Psoas muscle (tissue), 7 donors: ENCODE measurements at regions not wholly inside any gene's neighbourhood (a gene's known extent, or its start where the extent isn't known, plus 50 kb on each side); places are given as distances from the start of the nearest gene placed in this dataset.

Experiments
- ATAC-seq, 4 donors: fragments of 200-7000 bp; cut with Tn5 transposase; one replicate each; pipeline ENCODE4 v1.9.1; 2020; ENCODE audit warnings: moderate library complexity in 3 of 4, mild to moderate bottlenecking in 2 of 4
- DNase-seq, 2 donors: peaks; one replicate each; pipeline ENCODE4 v3.0.0-alpha.2; 2020
- H3K27ac ChIP-seq: fragments of 200-600 bp; one replicate; pipeline ENCODE4 v1.8.0; 2022
- H3K27me3 ChIP-seq, 3 donors: fragments of 200-600 bp in 1 of 3; one replicate each; pipeline versions ENCODE4 v1.6.1 to v1.8.0; 2013 to 2022; ENCODE audit warnings: low read length in 2 of 3, mild to moderate bottlenecking in 2 of 3, moderate library complexity in 1 of 3; ENCODE audit not compliant: insufficient read depth in 3 of 3
- H3K36me3 ChIP-seq, 2 donors: fragments of 200-600 bp in 1 of 2; one replicate each; pipeline versions ENCODE4 v1.6.1 to v1.8.0; 2013 to 2022; ENCODE audit warnings: low read depth in 1 of 2, mild to moderate bottlenecking in 1 of 2, moderate library complexity in 1 of 2; ENCODE audit not compliant: insufficient read depth in 1 of 2
- H3K4me1 ChIP-seq: fragments of 200-600 bp; one replicate; pipeline ENCODE4 v1.8.0; 2022
- H3K4me3 ChIP-seq: fragments of 200-600 bp; one replicate; pipeline ENCODE4 v1.8.0; 2022; ENCODE audit warnings: mild to moderate bottlenecking
- H3K9me3 ChIP-seq: fragments of 200-600 bp; one replicate; pipeline ENCODE4 v1.8.0; 2022
- WGBS, 3 donors: extraction: QIAGEN DNeasy Blood & Tissue Kit; methylation state at CpG; one replicate each; pipeline versions ENCODE4 v1.1.6 to v1.1.7; 2013; 5-methylcytosine and 5-hydroxymethylcytosine counted together
- intact Hi-C, 2 donors: fragments of 100-400 bp; cut with DNase I; formaldehyde crosslinking; loops; one replicate each; pipeline versions ENCODE4 v1.11.0 to v1.14.2; 2022
- TF ChIP-seq, protein P1 (sequence below): fragments of 200-600 bp; IDR thresholded peaks from one replicate; pipeline ENCODE4 v1.8.0; 2022; ENCODE audit warnings: antibody characterized with exemption
- donor health status: healthy with polysubstance abuse.
- donor health status: DM: no; HTN: no; CAD: no; lungs with moderate emphysema.
- donor health status: Bipolar disorder and iron deficiency.
- donor health status: healthy.
- donor health status: DM: yes; HTN: yes; CAD: no.
- donor health status: DM: no; HTN: no; CAD: no.
- donor health status: DM: yes; HTN: yes; CAD: no.

DNA sequence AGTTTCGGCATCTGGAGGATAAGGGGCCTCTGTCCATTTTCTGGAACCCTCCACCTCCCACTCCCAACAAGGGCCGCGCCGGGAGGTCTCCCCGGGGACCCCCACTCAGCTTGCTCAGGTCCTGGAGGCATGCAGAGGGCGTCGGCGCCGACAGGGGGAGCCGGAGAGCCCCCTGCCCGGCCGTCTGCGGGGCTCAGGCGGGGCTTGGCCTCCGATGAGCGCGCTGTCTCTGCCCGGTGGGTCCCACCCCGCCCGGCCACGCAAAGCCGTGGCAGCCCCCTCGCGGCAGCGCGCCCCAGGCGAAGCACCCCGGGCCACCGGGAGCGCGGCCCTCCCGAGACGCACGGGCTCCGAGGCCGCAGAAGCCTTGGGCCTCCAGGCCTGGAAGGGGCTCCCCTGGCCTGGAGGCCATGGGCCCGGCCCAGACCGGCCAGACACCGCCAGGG is 149.7 kb upstream of the ZNF536 start:
- intact Hi-C loops = loop anchor here in 1 of 2 donors (5.0 to 10.0 kb wide), 2 partner anchors 182 to 430 kb away; no protein-coding TSS in a partner anchor
- WGBS, 3 donors = 10 to 13% (median 11%) methylated on average over 32 to 39 of the region's 39 CpGs
- peaks cover 0 to 74% (median 26%) of the 10 kb centered on the region in 3 donors for H3K27me3 ChIP-seq
- ATAC-seq (no peak), DNase-seq (no peak)
- H3K27ac ChIP-seq = no peak overlapping the region
- H3K4me3 ChIP-seq = no peak overlapping the region
- TF ChIP-seq, protein P1, sequence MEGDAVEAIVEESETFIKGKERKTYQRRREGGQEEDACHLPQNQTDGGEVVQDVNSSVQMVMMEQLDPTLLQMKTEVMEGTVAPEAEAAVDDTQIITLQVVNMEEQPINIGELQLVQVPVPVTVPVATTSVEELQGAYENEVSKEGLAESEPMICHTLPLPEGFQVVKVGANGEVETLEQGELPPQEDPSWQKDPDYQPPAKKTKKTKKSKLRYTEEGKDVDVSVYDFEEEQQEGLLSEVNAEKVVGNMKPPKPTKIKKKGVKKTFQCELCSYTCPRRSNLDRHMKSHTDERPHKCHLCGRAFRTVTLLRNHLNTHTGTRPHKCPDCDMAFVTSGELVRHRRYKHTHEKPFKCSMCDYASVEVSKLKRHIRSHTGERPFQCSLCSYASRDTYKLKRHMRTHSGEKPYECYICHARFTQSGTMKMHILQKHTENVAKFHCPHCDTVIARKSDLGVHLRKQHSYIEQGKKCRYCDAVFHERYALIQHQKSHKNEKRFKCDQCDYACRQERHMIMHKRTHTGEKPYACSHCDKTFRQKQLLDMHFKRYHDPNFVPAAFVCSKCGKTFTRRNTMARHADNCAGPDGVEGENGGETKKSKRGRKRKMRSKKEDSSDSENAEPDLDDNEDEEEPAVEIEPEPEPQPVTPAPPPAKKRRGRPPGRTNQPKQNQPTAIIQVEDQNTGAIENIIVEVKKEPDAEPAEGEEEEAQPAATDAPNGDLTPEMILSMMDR = peak; percentile 42
- H3K9me3 ChIP-seq = no peaks in the 10 kb centered on the region
- H3K36me3 ChIP-seq = no peaks in the 10 kb centered on the region
- H3K4me1 ChIP-seq = peaks cover 13% of the 10 kb centered on the region

DNA sequence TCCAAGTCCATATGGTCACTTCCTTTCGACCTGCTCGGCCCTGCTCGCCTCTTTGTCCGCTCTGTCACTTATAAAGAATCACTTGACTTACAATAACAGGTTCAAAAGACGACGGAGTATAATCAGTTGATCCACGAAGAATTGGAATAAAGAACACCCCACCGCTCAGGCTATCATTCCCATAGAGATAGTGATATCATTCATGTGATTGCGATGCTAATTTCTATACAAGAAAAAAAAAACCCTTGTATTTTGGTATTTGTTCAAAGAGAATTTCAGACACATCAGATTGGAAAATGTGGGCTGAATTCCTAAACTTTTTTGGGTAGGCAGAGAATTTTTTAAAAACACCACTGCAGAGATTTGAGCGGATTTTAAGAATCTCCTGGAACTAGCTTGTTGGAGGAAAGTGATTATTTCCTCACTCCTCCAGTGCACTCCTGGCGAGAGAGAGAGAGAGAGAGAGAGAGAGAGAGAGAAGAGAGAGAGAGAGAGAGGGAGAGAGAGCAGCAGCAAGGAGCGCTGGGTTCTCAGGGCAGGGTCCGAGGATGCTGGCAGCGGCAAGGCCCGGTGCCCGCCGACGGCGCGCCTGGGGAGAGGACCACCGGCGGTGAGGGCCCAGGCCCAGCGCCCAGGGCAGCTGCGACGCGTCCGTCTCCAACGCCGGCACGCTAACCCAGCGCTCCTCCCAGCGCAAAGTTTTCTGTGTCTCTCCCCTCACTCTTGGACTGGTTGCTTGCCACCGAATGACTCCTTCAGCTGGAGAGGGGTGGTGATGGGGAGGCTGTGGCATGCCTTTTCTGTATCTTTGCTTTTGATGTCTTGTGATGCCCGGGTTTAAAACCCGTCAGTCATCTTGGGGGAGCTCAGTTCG is 149.0 kb upstream of the ZNF536 start:
- Histone ChIP-seq H3K9me3 (no peaks in the 10 kb centered on the region), H3K36me3 (no peaks in the 10 kb centered on the region), H3K4me1 (peaks cover 15% of the 10 kb centered on the region), H3K27ac (no peak overlapping the region), H3K27me3 (peaks cover 0 to 81% (median 31%) of the 10 kb centered on the region in 3 donors), H3K4me3 (no peak overlapping the region)
- TF ChIP-seq, protein P1 = no peak
- ATAC-seq (no peak), DNase-seq (no peak)
- WGBS, 3 donors = 26 to 39% (median 30%) methylated on average over 29 to 36 of the region's 36 CpGs
- intact Hi-C loops = loop anchor here in 1 of 2 donors (5.0 to 10.0 kb wide), 2 partner anchors 182 to 429 kb away; no protein-coding TSS in a partner anchor

DNA sequence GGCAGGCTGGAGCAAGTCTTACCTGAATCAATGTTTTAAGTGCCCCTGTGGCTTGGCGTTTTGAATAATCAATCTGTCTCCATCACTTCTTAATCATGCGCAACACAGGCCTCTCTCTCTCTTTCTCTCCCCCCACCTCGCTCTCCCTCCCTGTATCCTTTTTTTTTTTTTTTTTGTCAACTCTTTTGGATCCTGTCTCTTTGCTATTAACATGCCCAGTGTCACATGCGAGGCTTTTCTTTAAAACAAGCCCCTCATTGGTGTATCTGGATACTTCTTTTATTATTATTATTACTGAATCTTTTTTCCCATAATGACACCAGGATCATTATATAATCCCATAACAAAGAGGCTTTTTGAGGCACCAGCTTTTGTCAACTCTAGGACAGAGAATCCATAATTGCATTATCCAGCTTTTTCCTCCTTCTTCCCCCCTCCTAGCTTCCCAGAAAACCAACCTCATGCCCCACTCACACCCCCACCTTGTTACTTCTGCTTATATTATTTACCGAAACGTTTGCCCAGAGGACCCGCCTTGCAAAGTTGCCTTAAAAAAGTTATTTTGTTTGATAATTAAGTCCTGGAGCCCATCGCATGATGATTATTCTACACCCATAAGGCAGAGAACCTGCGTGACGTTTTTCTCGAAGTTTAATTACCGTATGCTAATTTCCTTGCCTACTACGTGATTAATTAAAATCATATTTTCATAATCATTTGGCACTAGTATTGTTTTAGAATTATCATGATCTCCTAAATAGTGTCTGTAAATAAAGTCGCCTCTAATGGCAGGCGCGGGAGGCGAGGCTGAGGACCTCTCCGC is 148.1 kb upstream of the ZNF536 start:
- TF ChIP-seq, protein P1 = no peak
- intact Hi-C loops = loop anchor here in 1 of 2 donors (5.0 to 10.0 kb wide), 2 partner anchors 181 to 428 kb away; no protein-coding TSS in a partner anchor
- no peak for ATAC-seq
- no peaks in the 10 kb centered on the region for H3K9me3 ChIP-seq
- peaks cover 17% of the 10 kb centered on the region for H3K4me1 ChIP-seq
- no peak overlapping the region for H3K4me3 ChIP-seq
- no peak for DNase-seq
- 61 to 64% (median 63%) methylated on average over 18 of the region's 18 CpGs for WGBS, 3 donors
- H3K27me3 ChIP-seq = peaks cover 0 to 88% (median 34%) of the 10 kb centered on the region in 3 donors
- no peak overlapping the region for H3K27ac ChIP-seq
- H3K36me3 ChIP-seq = no peaks in the 10 kb centered on the region

DNA sequence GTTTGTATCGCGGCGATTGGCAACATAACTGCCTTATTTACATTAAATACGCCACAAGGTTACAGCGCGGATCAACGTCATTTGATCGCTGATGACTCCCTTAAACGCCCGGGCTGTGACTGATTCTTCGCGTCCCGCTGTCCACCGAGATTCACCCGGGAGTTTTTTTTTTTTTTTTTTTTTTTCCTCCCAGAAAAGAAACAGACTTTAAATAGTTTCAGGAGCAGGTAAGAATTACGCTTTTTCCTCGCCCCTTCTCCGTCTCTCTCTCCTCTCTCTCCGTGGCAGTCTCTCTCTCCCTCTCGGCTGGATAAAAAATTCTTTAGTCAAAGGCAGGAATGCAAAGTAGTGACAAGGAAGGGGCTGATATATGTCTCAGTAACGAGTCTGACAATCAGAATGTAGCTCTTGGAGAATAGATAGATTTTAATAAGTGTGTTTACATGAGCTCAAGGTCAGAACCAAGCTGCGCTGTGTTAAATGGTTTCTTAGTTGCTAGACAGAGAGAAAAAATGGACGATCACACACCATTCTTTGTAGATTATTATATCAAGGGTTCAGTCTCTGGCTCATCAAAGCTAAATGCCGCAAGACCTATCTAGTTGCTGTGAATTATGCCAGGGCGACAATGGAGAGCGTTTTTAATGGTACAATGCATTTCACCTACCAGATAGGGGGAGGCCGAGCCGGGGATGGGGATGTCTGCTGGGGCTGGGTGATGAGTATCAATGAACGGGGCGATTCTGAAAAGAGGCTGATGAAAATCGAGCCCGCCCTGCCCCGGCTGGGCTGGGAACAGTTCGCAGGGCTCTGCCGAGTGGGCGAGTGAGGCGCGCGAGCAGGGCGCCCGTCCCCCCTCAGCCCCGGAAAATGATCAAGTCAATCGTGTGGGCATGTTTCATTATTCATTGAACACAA is 147.2 kb upstream of the ZNF536 start:
- TF ChIP-seq, protein P1 = no peak
- peak overlapping the region; percentile 67 for H3K4me3 ChIP-seq
- no peak overlapping the region for H3K27ac ChIP-seq
- no peaks in the 10 kb centered on the region for H3K9me3 ChIP-seq
- ATAC-seq (no peak), DNase-seq (no peak)
- H3K36me3 ChIP-seq = no peaks in the 10 kb centered on the region
- intact Hi-C loops = loop anchor here in 1 of 2 donors (5.0 to 10.0 kb wide), 2 partner anchors 180 to 427 kb away; no protein-coding TSS in a partner anchor
- peaks cover 0 to 94% (median 34%) of the 10 kb centered on the region in 3 donors for H3K27me3 ChIP-seq
- WGBS, 3 donors = 19 to 23% (median 21%) methylated on average over 43 of the region's 43 CpGs
- peaks cover 17% of the 10 kb centered on the region for H3K4me1 ChIP-seq
